WI38 (cell line): ENCODE measurements at regions not wholly inside any gene's neighbourhood (a gene's known extent, or its start where the extent isn't known, plus 50 kb on each side); places are given as distances from the start of the nearest gene placed in this dataset.

Source experiments
- H3K4me3 ChIP-seq: 2 replicates; pipeline ENCODE4 v1.5.1; 2011; ENCODE audit warnings: low read depth, mild to moderate bottlenecking, control low read depth, low read length
- CTCF ChIP-seq: IDR thresholded peaks from 2 replicates; pipeline ENCODE4 v1.5.1; 2012; ENCODE audit warnings: low read depth, mild to moderate bottlenecking, control low read depth, low read length

- no peak overlapping the region for H3K4me3 ChIP-seq
- no peak for TF ChIP-seq CTCF
Measured at GRCh38 chr15:37715101-37715500, 219.3 kb upstream of the TMCO5A start.

GRCh38 chr15:37720267-37720666 is 214.2 kb upstream of the TMCO5A start:
- TF ChIP-seq CTCF = no peak
- H3K4me3 ChIP-seq = no peak overlapping the region

- no peak overlapping the region for H3K4me3 ChIP-seq
- TF ChIP-seq CTCF = no peak
Measured at GRCh38 chr15:37731146-37731746, 203.2 kb upstream of the TMCO5A start.

GRCh38 chr15:37733628-37734027 is 200.8 kb upstream of the TMCO5A start:
- TF ChIP-seq CTCF = no peak
- H3K4me3 ChIP-seq = no peak overlapping the region

- H3K4me3 ChIP-seq = no peak overlapping the region
- TF ChIP-seq CTCF = no peak
Measured at GRCh38 chr15:37740623-37741141, 193.8 kb upstream of the TMCO5A start.

- no peak for TF ChIP-seq CTCF
- no peak overlapping the region for H3K4me3 ChIP-seq
Measured at GRCh38 chr15:37743826-37744225, 190.6 kb upstream of the TMCO5A start.

GRCh38 chr15:37744521-37744920 is 189.9 kb upstream of the TMCO5A start:
- no peak overlapping the region for H3K4me3 ChIP-seq
- no peak for TF ChIP-seq CTCF
